UCSD-AML1 (cell line): ENCODE measurements at regions not wholly inside any gene's neighbourhood (a gene's known extent, or its start where the extent isn't known, plus 50 kb on each side); places are given as distances from the start of the nearest gene placed in this dataset.

Source experiments
- DNase-seq: peaks from one replicate; lab custom pipeline; 2025; ENCODE audit not compliant: unreplicated experiment; lab: John Stamatoyannopoulos, UW

- DNase-seq: peak; percentile 77
Observed at GRCh38 chr1:115426231-115426771, 88.3 kb upstream of the NGF start.

GRCh38 chr1:115425442-115425841, 87.4 kb upstream of the NGF start:
- no peak for DNase-seq

- no peak for DNase-seq
Observed at GRCh38 chr1:115423776-115424175, 85.7 kb upstream of the NGF start.

GRCh38 chr1:115419571-115419970, 81.5 kb upstream of the NGF start:
- no peak for DNase-seq

- no peak for DNase-seq
Observed at GRCh38 chr1:115413621-115414020, 75.6 kb upstream of the NGF start.

GRCh38 chr1:115413208-115413607, 75.2 kb upstream of the NGF start:
- DNase-seq: no peak

- DNase-seq: no peak
Observed at GRCh38 chr1:115412733-115413132, 74.7 kb upstream of the NGF start.

- DNase-seq: no peak
Observed at GRCh38 chr1:115412286-115412685, 74.2 kb upstream of the NGF start.

GRCh38 chr1:115411371-115412063, 73.5 kb upstream of the NGF start:
- DNase-seq: no peak

GRCh38 chr1:115409094-115410015, 71.3 kb upstream of the NGF start:
- no peak for DNase-seq

- no peak for DNase-seq
Observed at GRCh38 chr1:115408533-115408932, 70.5 kb upstream of the NGF start.

GRCh38 chr1:115404911-115405310, 66.9 kb upstream of the NGF start:
- DNase-seq: no peak

- no peak for DNase-seq
Observed at GRCh38 chr1:115402753-115403184, 64.7 kb upstream of the NGF start.

GRCh38 chr1:115401676-115402075, 63.6 kb upstream of the NGF start:
- no peak for DNase-seq

- no peak for DNase-seq
Observed at GRCh38 chr1:115400891-115401290, 62.8 kb upstream of the NGF start.

- DNase-seq: no peak
Observed at GRCh38 chr1:115400426-115400825, 62.4 kb upstream of the NGF start.

- DNase-seq: no peak
Observed at GRCh38 chr1:115398745-115399144, 60.7 kb upstream of the NGF start.
